Neural cell (in vitro differentiated cells): ENCODE measurements at regions not wholly inside any gene's neighbourhood (a gene's known extent, or its start where the extent isn't known, plus 50 kb on each side); places are given as distances from the start of the nearest gene placed in this dataset.

Source experiments
- H2AFZ ChIP-seq: fragments of 200-600, 300-800 bp; sonication (generic), shearing (Covaris generic); 2 replicates; pipeline ENCODE4 v1.6.0; 2014; ENCODE audit warnings: low read depth, mild to moderate bottlenecking, antibody characterized with exemption, low read length, moderate library complexity
- H3F3A ChIP-seq: fragments of 200-600 bp; shearing (Covaris generic); 2 replicates; pipeline ENCODE4 v1.6.1; 2016; ENCODE audit warnings: mild to moderate bottlenecking, moderate library complexity, mixed read lengths, antibody characterized with exemption, low read length; ENCODE audit not compliant: insufficient read depth, poor library complexity, severe bottlenecking
- H3K27ac ChIP-seq: fragments of 200-600, 300-800 bp; sonication (generic), shearing (Covaris generic); 2 replicates; pipeline ENCODE4 v1.5.1; 2014; ENCODE audit warnings: mild to moderate bottlenecking, low read length, moderate library complexity
- H3K27me3 ChIP-seq: fragments of 300-800, 200-600 bp; sonication (generic), shearing (Covaris generic); 2 replicates; pipeline ENCODE4 v1.6.0; 2014; ENCODE audit warnings: mild to moderate bottlenecking, low read depth, low read length, moderate library complexity; ENCODE audit not compliant: insufficient read depth
- H3K36me3 ChIP-seq: fragments of 300-800, 200-600 bp; sonication (generic), shearing (Covaris generic); 2 replicates; pipeline ENCODE4 v1.5.1; 2014; ENCODE audit warnings: mild to moderate bottlenecking, antibody characterized with exemption, low read length, moderate library complexity; ENCODE audit not compliant: insufficient read depth
- H3K4me2 ChIP-seq: fragments of 300-800, 200-600 bp; sonication (generic), shearing (Covaris generic); 2 replicates; pipeline ENCODE4 v1.6.0; 2014; ENCODE audit warnings: mild to moderate bottlenecking, low read length
- H3K4me3 ChIP-seq: fragments of 300-800, 200-600 bp; sonication (generic), shearing (Covaris generic); 2 replicates; pipeline ENCODE4 v1.5.1; 2014; ENCODE audit warnings: mild to moderate bottlenecking, low read length, moderate library complexity
- H3K79me2 ChIP-seq: fragments of 200-600 bp; shearing (Covaris generic); replicated peaks from 2 replicates; pipeline ENCODE4 v1.6.0; 2014; ENCODE audit warnings: mild to moderate bottlenecking, low read length, moderate library complexity; ENCODE audit not compliant: insufficient read depth
- H3K9ac ChIP-seq: fragments of 300-800, 200-600 bp; sonication (generic), shearing (Covaris generic); 2 replicates; pipeline ENCODE4 v1.6.1; 2016; ENCODE audit warnings: mild to moderate bottlenecking, low read length, mixed read lengths
- H3K9me2 ChIP-seq: fragments of 200-600 bp; shearing (Covaris generic); 2 replicates; pipeline ENCODE4 v1.6.1; 2016; ENCODE audit warnings: mild to moderate bottlenecking, low read length, mixed read lengths; ENCODE audit not compliant: insufficient read depth
- H3K9me3 ChIP-seq: fragments of 200-600, 300-800 bp; sonication (generic), shearing (Covaris generic); 2 replicates; pipeline ENCODE4 v1.6.1; 2016; ENCODE audit warnings: mild to moderate bottlenecking, mixed run types, low read length, moderate library complexity, mixed read lengths
- H4K20me1 ChIP-seq: fragments of 200-600 bp; shearing (Covaris generic); 2 replicates; pipeline ENCODE4 v1.6.1; 2016; ENCODE audit warnings: mild to moderate bottlenecking, mixed run types; ENCODE audit not compliant: insufficient read depth
- EP300 ChIP-seq: fragments of 450-650 bp; conservative IDR thresholded peaks from 2 replicates; pipeline ENCODE4 v1.6.1; 2014; ENCODE audit warnings: antibody characterized with exemption, mild to moderate bottlenecking, moderate library complexity; ENCODE audit not compliant: poor library complexity, severe bottlenecking
- EZH2 ChIP-seq: fragments of 200-600, 300-800 bp; shearing (Covaris generic), sonication (generic); IDR thresholded peaks from 2 replicates; pipeline ENCODE4 v1.6.1; 2014; ENCODE audit warnings: antibody characterized with exemption, low read length, borderline replicate concordance, mild to moderate bottlenecking; ENCODE audit not compliant: insufficient read depth, poor library complexity, severe bottlenecking
- MXI1 ChIP-seq: fragments of 450-650 bp; conservative IDR thresholded peaks from 2 replicates; pipeline ENCODE4 v1.6.1; 2014; ENCODE audit warnings: antibody characterized with exemption, mild to moderate bottlenecking; ENCODE audit not compliant: poor library complexity, severe bottlenecking
- POLR2AphosphoS5 ChIP-seq: IDR thresholded peaks from 2 replicates; pipeline ENCODE4 v1.6.1; 2012
- RAD21 ChIP-seq: fragments of 450-650 bp; conservative IDR thresholded peaks from 2 replicates; pipeline ENCODE4 v1.6.1; 2014; ENCODE audit warnings: antibody characterized with exemption, mild to moderate bottlenecking, moderate library complexity
- SMC3 ChIP-seq: fragments of 450-650 bp; conservative IDR thresholded peaks from 2 replicates; pipeline ENCODE4 v1.6.1; 2014; ENCODE audit warnings: antibody characterized with exemption, mild to moderate bottlenecking, moderate library complexity; ENCODE audit not compliant: poor library complexity
- TAF1 ChIP-seq: IDR thresholded peaks from 2 replicates; pipeline ENCODE4 v1.6.1; 2012; ENCODE audit warnings: low read depth
- TF ChIP-seq, protein P1 (sequence below): IDR thresholded peaks from 2 replicates; pipeline ENCODE4 v1.6.1; 2012; ENCODE audit warnings: borderline replicate concordance
- TF ChIP-seq, protein P2 (sequence below): fragments of 450-650 bp; IDR thresholded peaks from 2 replicates; pipeline ENCODE4 v1.5.1; 2014; ENCODE audit warnings: antibody characterized with exemption, mild to moderate bottlenecking, moderate library complexity; ENCODE audit not compliant: poor library complexity, severe bottlenecking

DNA sequence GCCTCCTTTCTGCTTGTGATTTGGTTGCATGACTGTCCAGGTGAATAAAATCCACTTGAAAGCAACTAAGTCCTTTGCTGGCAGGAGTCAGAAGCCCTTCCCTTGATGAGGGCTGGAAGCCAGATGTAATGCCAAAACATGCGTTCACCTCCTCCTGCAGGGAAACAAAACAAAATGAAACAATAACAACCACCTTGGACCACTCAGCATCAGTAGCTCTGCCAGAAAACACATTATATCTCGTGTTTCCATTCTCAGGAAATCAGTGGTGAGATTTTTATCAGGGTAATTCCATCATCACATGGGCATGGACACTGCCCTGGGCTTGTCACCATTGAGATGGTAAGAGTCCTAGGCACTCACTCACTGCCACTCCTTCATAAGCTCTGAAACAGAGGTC, 350.3 kb upstream of the ACTBL2 start:
- no peaks in the 10 kb centered on the region for H3K9me2 ChIP-seq
- H3K9me3 ChIP-seq, result no peaks in the 10 kb centered on the region
- no peaks in the 10 kb centered on the region for H4K20me1 ChIP-seq
- H3K36me3 ChIP-seq, result no peaks in the 10 kb centered on the region
- no peaks in the 10 kb centered on the region for H3F3A ChIP-seq
- no peak overlapping the region for H3K27ac ChIP-seq
- H3K27me3 ChIP-seq, result no peaks in the 10 kb centered on the region
- H3K9ac ChIP-seq, result no peak overlapping the region
- TF ChIP-seq RAD21 (no peak), MXI1 (no peak), EP300 (no peak), EZH2 (no peak), SMC3 (no peak), TAF1 (no peak), POLR2AphosphoS5 (no peak)
- TF ChIP-seq, protein P1, sequence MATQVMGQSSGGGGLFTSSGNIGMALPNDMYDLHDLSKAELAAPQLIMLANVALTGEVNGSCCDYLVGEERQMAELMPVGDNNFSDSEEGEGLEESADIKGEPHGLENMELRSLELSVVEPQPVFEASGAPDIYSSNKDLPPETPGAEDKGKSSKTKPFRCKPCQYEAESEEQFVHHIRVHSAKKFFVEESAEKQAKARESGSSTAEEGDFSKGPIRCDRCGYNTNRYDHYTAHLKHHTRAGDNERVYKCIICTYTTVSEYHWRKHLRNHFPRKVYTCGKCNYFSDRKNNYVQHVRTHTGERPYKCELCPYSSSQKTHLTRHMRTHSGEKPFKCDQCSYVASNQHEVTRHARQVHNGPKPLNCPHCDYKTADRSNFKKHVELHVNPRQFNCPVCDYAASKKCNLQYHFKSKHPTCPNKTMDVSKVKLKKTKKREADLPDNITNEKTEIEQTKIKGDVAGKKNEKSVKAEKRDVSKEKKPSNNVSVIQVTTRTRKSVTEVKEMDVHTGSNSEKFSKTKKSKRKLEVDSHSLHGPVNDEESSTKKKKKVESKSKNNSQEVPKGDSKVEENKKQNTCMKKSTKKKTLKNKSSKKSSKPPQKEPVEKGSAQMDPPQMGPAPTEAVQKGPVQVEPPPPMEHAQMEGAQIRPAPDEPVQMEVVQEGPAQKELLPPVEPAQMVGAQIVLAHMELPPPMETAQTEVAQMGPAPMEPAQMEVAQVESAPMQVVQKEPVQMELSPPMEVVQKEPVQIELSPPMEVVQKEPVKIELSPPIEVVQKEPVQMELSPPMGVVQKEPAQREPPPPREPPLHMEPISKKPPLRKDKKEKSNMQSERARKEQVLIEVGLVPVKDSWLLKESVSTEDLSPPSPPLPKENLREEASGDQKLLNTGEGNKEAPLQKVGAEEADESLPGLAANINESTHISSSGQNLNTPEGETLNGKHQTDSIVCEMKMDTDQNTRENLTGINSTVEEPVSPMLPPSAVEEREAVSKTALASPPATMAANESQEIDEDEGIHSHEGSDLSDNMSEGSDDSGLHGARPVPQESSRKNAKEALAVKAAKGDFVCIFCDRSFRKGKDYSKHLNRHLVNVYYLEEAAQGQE, result no peak
- TF ChIP-seq, protein P2, sequence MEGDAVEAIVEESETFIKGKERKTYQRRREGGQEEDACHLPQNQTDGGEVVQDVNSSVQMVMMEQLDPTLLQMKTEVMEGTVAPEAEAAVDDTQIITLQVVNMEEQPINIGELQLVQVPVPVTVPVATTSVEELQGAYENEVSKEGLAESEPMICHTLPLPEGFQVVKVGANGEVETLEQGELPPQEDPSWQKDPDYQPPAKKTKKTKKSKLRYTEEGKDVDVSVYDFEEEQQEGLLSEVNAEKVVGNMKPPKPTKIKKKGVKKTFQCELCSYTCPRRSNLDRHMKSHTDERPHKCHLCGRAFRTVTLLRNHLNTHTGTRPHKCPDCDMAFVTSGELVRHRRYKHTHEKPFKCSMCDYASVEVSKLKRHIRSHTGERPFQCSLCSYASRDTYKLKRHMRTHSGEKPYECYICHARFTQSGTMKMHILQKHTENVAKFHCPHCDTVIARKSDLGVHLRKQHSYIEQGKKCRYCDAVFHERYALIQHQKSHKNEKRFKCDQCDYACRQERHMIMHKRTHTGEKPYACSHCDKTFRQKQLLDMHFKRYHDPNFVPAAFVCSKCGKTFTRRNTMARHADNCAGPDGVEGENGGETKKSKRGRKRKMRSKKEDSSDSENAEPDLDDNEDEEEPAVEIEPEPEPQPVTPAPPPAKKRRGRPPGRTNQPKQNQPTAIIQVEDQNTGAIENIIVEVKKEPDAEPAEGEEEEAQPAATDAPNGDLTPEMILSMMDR, result no peak
- no peak overlapping the region for H2AFZ ChIP-seq
- no peak overlapping the region for H3K4me2 ChIP-seq
- no peaks in the 10 kb centered on the region for H3K79me2 ChIP-seq
- no peak overlapping the region for H3K4me3 ChIP-seq

DNA sequence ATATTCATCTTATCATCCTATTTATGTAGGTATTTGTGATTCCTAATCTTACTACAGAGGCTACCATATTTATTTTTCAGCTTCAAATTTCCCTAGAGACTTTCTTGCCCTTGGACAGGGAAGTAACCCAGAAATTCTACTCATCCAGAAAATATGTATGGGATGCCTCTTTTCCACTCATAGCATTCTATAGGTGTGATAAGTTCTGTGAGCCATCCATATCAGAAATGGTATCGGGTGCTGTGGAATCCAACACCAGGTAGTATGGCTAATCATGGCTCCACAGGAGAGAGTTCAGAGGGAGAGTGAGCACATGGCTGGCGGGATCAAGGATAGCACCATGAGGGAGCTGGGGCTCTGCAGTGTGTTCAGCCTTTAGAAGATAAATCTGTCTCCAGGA, 349.3 kb upstream of the ACTBL2 start:
- TF ChIP-seq POLR2AphosphoS5 (no peak), MXI1 (no peak), EZH2 (no peak), SMC3 (no peak), EP300 (no peak), RAD21 (no peak), TAF1 (no peak)
- TF ChIP-seq, protein P1, result no peak
- TF ChIP-seq, protein P2, result no peak
- H3K9me2 ChIP-seq, result no peaks in the 10 kb centered on the region
- H3K79me2 ChIP-seq, result no peaks in the 10 kb centered on the region
- H3F3A ChIP-seq, result no peaks in the 10 kb centered on the region
- no peak overlapping the region for H3K4me3 ChIP-seq
- H3K9me3 ChIP-seq, result no peaks in the 10 kb centered on the region
- H2AFZ ChIP-seq, result no peak overlapping the region
- H3K9ac ChIP-seq, result no peak overlapping the region
- no peak overlapping the region for H3K4me2 ChIP-seq
- no peaks in the 10 kb centered on the region for H3K27me3 ChIP-seq
- no peaks in the 10 kb centered on the region for H3K36me3 ChIP-seq
- H3K27ac ChIP-seq, result no peak overlapping the region
- no peaks in the 10 kb centered on the region for H4K20me1 ChIP-seq
